GM18507 (cell line): ENCODE measurements at regions not wholly inside any gene's neighbourhood (a gene's known extent, or its start where the extent isn't known, plus 50 kb on each side); places are given as distances from the start of the nearest gene placed in this dataset.

Experiments
- DNase-seq: peaks from one replicate; pipeline ENCODE4 v3.0.0; 2011; ENCODE audit warnings: low read depth; ENCODE audit not compliant: insufficient read length; ENCODE audit errors: extremely low spot score
- FAIRE-seq: peaks from 2 replicates; lab custom pipeline; 2011; peaks lifted over from hg19 to GRCh38; lab: Jason Lieb, UNC

DNA sequence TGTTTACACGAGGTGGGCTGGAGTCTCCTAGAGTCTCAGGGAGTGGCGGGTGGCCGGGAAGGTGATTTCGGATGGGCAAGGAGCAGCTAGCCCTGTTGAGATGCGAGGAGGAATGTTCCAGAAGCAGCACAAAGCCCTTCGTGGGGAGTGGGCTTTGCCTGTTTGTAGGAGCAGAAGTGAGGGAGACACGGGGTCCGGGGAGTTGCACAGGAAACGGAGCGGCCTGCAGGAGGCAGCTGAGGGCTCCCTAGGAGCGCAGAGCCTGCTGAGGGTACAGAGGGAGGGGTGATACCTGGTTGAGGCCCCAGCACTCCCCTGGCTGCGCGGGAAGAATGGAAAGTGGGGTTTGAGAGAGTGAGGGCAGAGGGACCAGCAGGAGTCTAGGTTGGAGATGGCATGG, 847.2 kb downstream of the TBC1D22A start:
- DNase-seq: no peak
- FAIRE-seq: no peak

DNA sequence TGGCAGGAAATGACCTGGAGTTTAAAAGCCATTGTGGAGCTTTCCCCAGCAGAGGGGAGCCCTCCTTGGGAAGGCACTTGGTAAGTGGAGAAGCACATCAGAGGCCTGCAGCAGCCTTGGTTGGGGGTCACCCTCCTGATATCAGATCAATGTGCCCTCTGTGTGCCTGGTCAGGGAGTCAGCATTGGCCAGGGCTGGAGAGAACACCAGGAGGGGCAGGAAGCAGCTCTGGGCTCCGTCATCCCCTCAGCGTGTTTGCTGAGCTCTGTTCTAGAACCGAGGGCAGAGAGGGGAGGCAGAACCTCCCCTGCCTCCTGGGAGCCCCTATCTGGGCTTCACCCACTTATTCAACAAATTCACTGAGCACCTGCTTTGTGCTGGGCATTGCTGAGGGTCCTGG, 846.0 kb downstream of the TBC1D22A start:
- DNase-seq (no peak), FAIRE-seq (no peak)

DNA sequence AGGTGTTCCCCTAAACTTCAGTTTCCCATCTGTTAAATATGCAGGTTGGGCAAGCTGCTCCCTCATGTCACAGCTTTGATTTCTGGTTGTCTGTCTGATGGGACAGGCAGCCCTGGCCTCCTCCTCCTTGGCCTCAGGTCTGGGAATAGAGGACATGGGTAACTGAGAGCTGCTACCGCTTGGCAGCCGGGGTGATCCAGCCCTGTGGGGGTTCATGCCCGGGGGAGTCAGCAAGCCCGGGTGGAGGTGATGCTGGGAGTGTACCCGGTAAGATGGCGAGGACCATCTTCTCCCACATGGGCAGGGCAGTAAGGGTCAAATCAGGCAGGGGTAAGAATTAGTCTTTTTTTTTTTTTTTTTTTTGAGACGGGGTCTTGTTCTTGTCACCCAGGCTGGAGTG, 845.0 kb downstream of the TBC1D22A start:
- FAIRE-seq (no peak), DNase-seq (no peak)

DNA sequence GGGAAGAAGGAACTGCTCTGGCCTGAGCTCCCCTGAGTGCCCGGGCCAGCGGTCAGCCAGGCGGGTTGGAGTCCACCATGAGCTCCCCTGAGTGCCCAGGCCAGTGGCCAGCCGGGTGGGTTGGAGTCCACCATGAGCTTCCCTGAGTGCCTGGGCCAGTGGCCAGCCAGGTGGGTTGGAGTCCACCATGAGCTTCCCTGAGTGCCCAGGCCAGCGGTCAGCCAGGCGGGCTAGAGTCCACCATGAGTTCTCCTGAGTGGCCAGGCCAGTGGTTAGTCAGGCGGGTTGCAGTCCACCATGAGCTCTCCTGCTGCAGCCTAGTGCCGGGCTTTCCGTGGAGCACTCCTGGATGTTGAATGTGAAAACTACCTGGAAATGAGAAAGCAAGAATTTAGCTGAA, 844.0 kb downstream of the TBC1D22A start:
- FAIRE-seq (no peak), DNase-seq (no peak)

DNA sequence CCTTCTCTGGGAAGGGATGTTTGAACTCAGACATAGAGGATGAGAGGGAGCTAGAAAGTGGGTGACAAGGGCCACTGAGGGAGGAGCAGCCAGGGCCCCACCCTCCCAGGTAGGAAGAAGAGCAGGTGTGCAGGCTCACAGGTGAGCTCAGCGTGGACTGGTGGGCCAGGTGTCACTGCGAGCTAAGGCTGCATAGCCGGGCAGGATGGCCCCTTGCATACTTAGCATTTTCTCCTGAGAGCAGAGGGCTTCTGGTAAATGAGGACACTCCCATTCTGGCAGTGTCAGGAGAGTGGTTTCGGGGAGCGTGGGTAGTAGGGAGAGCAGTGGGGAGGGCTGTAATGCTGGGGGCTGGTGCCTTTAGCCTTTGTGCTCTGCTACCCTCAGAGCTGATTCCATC, 843.4 kb downstream of the TBC1D22A start:
- no peak for DNase-seq
- FAIRE-seq: no peak

DNA sequence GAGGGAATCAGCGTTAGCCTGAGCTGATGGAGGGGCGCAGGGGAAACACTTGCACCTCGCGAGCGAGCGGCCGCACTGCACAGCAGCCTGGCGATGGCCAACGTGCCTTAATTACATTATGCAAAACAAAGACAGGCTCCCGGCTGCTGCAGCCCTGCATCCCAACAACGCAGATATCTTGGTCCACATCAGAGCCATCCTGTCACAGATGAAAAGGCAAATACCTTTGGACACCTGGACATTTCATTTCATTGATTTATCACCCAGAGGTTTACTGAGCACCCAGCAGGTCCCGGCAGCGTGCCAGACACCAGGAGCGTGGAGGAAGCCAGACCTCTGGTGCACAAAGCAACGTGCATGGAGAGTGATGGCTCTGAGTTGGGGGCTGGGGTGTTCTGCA, 843.0 kb downstream of the TBC1D22A start:
- no peak for DNase-seq
- FAIRE-seq: no peak

DNA sequence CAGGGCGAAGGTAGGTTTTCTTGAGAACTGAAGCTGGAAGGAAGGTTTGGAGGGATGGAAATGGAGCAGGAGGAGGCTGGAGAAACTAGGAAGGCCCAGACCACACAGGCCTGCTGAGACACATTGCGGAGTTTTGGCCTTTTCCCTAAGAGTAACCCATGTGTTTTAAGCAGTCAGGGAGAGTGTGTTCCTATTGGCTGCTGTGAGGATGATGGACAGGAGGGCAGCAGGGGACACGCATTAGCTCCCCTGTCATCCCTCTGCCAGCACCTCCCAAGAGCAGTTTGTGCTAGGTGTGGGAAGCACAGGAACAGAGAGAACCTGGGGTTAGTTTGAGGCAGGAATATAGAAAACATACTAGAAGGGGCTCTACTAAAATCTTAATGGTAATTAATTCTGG, 842.1 kb downstream of the TBC1D22A start:
- FAIRE-seq (no peak), DNase-seq (no peak)

DNA sequence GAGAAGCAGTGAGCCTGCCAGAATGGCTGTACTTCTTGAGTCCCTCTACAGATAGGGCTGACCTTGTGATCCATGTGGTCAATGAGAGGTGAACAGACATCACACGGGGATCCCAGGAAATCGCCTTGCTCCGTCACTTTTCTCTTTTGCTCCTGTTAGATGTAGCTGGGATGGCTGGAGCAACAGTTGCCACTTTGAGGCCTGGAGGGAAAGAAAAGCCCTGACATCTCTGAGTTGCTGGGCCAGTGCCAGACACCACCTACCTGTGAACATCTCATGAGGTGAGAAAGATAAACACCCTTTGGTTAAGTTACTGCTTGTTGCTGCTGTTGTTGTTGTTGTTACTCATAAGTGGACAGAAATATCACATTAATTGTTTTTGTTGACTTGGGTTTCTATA, 840.3 kb downstream of the TBC1D22A start:
- DNase-seq: no peak
- FAIRE-seq: no peak

DNA sequence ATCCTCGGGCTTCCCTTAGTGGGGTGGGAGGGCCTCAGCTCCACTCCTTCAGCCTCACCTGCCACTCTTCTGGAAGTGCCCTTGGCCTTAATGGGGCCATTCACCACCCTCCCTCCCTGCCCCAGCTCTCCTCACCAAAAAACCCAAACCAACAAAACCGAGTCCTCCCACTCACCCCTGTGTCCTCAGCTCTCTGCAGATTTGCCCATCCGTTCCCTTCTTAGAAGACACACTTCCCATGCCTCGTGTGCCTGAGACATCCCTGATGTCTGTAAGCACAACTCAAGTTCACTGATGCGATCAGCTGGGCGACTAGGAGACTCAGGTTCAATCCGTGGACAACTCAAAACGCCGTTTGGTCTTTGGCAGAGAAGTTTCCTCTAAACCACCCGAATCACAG, 839.2 kb downstream of the TBC1D22A start:
- FAIRE-seq (no peak), DNase-seq (no peak)

DNA sequence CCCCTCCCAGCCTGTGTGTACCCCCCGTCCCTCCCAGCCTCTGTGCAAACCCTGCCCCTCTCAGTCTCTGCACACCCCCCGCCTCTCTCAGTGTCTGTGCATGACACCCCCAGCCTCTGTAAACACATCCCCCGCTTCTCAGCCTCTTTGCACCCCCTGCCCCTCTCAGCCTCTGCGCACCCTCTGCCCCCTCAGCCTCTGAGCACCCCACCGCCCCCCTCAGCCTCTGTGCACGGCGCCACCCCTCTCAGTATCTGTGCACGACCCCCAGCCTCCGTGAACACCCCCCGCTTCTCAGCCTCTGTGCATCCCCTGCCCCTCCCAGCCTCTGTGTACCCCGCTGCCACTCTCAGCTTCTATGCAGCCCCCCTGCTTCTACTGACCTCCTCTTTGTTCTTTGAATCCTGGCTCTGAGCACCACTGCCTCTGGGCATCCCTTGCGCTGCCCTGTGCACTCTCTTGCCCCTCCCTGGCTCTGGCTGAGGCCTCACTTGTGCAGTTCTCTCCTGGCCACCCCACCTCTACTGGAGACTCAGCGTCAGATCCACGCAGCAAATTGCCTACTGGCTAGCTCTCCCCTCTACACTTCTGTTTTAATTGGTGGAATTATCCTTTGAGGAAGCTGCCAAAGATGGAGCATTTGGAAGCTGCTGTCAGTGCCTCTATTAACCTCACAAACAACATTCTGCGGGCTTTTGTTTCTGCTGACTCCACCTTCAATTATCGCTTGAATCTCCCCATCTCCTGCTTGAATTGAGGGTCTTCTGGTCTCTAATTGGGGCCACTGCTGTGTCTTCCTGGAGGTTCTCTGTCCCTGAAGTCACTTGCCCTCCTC, 838.6 kb downstream of the TBC1D22A start:
- DNase-seq (no peak), FAIRE-seq (no peak)

DNA sequence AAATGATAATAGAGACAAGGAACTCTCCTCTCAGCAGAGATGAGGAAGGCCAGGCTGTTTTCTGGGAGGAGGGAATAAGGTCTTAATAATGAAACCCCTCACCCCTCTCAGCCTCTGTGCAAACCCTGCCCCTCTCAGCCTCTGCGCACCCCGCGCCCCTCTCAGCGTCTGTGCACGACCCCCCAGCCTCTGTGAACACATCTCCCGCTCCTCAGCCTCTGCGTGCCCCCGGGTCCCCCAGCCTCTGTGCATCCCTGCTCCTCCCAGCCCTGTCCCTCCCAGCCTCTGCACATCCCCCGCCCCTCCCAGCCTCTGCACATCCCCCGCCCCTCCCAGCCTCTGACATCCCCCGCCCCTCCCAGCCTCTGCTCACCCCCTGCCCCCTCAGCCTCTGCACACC, 837.8 kb downstream of the TBC1D22A start:
- FAIRE-seq: no peak
- no peak for DNase-seq

DNA sequence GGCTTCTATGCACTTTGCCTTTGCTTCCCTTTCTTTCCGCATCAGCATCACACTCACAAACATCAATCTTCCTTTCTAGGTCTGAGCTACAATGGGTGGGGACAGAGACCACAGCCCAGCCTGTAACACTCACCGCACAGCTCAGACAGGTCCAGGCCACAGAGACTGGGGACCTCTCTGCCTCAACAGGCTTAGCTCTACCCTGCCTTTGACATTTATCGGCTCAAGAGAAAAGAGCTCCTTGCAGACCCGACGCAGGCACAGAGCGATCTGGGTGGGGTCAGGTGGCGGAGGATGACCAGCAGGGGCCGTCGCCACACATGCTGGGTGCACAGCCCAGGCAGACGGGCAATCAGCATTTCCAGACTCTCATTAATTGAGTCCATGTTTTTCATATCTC, 837.3 kb downstream of the TBC1D22A start:
- FAIRE-seq (no peak), DNase-seq (no peak)

DNA sequence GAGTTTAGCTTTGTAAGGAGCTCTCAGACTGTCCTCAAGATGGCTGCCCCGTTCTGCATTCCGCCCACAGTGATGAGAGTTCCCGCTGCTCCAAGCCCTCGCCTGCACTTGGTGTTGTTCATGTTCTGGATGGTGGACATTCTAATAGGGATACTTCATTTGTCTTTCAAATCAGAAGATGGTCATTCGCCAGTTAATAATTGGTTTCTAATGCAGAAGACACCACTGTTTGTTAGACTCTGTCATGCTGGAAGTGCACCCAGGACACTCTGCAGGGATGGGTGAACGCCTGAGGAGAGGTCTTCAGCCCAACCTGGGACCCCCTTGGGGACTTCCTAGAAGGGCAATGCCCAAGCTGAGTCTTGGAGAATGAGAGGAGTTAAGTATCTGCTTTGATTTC, 836.4 kb downstream of the TBC1D22A start:
- no peak for DNase-seq
- no peak for FAIRE-seq

DNA sequence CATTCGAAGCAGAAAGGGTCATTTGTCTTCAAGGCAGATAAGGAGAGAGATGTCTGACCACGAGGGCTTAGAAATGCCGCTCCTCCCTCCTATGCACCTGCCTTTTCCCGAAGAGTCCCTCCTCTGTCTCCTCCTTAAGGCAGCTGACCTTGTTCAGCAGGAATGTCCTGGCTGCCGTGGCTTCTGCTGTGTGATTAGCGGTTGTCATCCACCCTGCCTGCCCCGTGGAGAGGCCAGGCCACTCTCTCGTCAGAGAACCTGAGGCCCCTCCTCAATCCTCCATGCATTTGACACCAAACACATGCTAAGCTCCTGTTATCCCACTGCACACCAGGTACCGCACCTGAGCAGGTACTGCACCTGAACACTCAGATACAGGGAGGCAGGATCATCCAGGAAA, 834.6 kb downstream of the TBC1D22A start:
- FAIRE-seq (no peak), DNase-seq (no peak)

DNA sequence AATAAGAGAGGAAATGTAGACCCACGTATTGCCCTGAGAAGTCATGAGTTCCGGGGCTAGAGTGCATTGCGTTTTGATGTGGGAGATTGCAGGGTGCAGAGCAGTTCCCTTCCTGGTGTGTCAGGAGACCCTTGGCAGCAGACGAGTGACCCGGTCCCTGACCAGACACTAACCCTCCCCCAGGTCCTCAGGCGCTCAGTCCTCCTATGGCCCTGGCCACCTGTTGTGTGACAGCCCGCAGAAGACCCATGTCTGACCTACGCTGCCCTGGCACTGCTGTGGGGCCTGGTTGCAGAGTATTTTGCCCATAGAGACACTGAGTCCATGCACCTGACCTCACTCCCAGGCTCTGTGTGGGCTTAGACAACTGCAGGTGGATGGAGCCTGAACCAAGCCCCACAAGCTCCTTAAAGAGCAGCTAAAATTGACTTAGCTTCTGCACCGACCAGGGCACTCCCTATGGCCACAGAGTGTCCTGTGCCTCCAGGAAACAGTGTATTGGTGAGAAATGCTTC, 833.8 kb downstream of the TBC1D22A start:
- no peak for FAIRE-seq

DNA sequence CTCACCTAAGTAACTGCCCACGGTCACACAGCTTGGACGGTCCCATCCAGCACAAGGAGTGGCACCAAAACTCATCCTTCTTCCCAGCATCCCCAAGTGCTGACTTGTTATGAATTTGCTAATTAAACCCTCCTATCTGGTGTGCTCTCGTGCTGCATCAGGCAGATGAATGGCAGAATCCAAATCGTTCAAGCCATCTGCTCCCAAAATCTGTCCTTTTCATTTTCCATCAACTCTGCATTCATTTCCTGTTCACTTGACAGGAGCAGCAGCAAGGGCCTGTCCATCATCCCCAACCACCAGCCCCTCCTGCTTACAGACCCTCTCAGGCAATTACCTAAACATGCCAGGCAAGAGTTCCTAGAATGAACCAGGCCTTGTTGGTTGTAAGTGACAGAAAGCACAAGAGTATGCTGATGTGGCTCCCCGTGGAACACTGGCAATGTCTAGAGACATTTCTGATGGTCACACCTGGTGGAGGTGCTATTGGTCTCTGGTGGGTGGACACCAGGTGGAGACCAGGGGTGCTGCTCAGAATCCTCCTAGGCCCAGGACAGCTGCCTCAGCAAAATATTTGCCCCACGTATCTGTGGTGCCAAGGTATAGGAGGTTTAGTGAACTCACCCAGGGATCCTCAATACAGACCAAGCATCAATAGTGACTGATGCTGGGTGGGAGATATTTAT, 832.5 kb downstream of the TBC1D22A start:
- no peak for FAIRE-seq
- no peak for DNase-seq

More for the DNA sequence above, 833.8 kb downstream of the TBC1D22A start:
- DNase-seq: no peak

DNA sequence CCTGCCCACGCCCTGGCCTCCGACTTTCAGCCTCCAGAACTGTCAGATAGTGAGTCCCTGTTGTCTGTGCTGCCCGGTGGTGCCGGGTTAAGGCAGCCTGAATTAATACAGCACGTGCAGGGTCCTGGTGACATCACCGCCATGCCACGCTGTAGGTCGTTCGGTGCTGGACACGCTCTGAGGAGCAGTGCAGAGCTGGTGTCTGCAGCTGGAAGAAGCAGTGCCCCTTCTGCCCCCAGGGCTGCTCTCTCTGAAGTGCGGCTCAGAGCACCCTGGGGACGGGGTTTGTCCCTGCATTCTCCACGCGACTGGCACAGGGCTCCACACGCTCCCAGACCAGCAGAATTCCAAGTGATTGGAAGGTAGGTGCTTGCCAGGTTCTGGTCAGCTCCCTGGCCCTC, 831.5 kb downstream of the TBC1D22A start:
- FAIRE-seq: no peak
- no peak for DNase-seq

DNA sequence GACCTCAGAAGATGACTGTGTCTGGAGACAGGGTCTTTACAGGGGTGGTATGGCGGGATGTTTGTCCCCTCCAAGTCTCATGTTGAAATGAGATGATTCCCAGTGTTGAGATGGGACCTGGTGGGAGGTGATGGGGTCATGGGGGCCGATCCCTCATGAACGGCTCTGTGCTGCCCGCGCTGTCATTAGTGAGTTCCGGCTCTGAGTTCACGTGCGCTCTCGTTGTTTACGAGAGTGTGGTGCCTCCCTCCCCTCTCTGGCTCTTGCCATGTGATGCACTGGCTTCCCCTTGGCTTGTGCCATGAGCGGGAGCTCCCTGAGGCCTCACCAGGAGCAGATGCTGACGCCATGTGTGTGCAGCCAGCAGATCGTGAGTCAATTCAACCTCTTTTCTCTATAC, 830.8 kb downstream of the TBC1D22A start:
- no peak for DNase-seq
- no peak for FAIRE-seq

DNA sequence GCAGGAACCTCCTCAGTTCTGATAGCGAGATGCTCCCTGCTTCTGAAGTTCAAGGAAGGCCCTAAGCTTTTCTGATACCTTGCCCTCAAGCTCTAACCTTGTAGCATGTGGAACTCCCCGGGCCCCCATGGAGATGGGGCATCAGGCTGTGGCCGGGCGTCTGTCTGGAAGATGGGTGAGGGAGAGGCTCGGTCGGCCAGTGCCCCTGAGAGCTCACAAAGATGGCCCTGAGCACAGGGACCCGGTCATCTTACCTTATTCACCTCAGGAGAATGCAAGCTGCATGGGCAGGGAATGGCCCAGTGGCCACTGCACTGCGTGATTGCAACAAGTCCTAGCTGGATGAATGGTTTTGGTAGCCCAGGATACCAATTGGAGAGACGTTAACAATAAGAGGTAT, 830.3 kb downstream of the TBC1D22A start:
- DNase-seq: no peak
- no peak for FAIRE-seq

DNA sequence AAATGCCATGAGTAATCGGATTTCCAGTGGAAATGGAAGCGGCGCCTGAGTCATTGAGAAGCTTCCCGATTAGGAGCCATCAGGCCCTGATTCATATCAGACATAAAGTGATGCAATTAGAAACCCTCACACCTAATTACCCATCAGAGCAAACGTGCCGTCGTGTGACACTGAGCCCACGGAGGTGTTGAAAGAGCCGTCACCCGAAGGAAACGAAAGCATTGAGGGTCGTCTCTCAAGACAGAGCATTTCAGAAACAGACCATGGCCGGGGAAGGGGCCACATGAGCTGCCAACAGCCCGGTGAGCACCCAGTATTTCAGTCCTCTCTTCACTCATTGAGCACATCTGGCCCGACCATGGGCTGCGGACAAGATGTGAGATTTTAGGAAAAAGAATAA, 829.3 kb downstream of the TBC1D22A start:
- DNase-seq (no peak), FAIRE-seq (no peak)

DNA sequence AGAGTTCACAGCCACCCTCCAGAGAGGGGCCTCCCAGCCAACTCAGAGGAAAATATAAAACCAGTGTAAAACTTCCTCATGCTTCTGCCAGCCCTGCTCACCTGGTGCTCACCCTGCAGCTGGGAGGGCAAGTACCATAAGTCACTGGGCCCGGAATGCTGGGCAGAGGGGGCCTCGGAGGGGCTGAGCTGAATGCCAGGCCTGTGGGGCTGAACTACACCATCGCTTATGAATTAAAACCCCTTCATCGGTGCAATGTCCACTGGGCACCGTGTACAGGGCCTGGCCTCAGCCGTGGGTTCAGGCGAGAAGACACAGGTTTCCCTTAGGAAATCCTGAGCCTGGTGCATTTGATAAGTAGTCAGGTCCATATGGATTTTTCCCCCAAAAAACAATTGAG, 828.6 kb downstream of the TBC1D22A start:
- no peak for DNase-seq

More for the DNA sequence above, 828.6 kb downstream of the TBC1D22A start:
- no peak for FAIRE-seq
